HCT116 (cell line): ENCODE measurements at regions not wholly inside any gene's neighbourhood (a gene's known extent, or its start where the extent isn't known, plus 50 kb on each side); places are given as distances from the start of the nearest gene placed in this dataset.

Source experiments
- ATAC-seq: fragments of 200-7000 bp; cut with Tn5 transposase; 2 replicates; pipeline ENCODE4 v1.9.1; 2020; ENCODE audit warnings: mild to moderate bottlenecking, moderate library complexity
- BruUV-seq: library from RNA; stranded (reverse); fragments of 400-500 nt; replicated peaks from 2 replicates; lab custom pipeline; 2021; lab: Mats Ljungman, UMichigan
- CTCF ChIA-PET: fragments of 300-600 bp; sonication (Branson Sonifier 250); formaldehyde crosslinking; loops from one replicate; lab custom pipeline; 2021; ENCODE audit warnings: antibody characterized with exemption; lab: Charles Lee
- POLR2A ChIA-PET: fragments of 300-600, 350-600 bp; sonication (Branson Sonifier 250); formaldehyde crosslinking; loops from one replicate; lab custom pipeline; 2021; ENCODE audit warnings: antibody characterized with exemption; lab: Charles Lee
- RAD21 ChIA-PET, 2 experiments: fragments of 300-600 bp; sonication (Branson Sonifier 250); formaldehyde crosslinking; loops; one replicate each; lab custom pipeline; 2023; ENCODE audit warnings: low total read pairs in 2 of 2; ENCODE audit not compliant: uncharacterized antibody in 2 of 2, unreplicated experiment in 2 of 2, low non-redundant PET in 1 of 2; lab: Charles Lee
- DNase-seq: peaks from one replicate; pipeline ENCODE4 v3.0.0-alpha.2; 2010; ENCODE audit warnings: low read depth, low spot score
- H2AFZ ChIP-seq: fragments of 200-600 bp; shearing (Covaris generic), sonication (generic); 2 replicates; pipeline ENCODE4 v1.6.1; 2017; ENCODE audit warnings: low read depth, mixed run types, mixed read lengths, antibody characterized with exemption, low read length; ENCODE audit not compliant: poor library complexity, severe bottlenecking
- H3K27ac ChIP-seq: 2 replicates; pipeline ENCODE4 v1.5.1; 2012; ENCODE audit warnings: low read depth, low read length
- H3K27me3 ChIP-seq: fragments of 200-600 bp; sonication (generic); 2 replicates; pipeline ENCODE4 v1.6.1; 2016; ENCODE audit warnings: mixed run types, low read length, mixed read lengths; ENCODE audit not compliant: insufficient read depth
- H3K36me3 ChIP-seq, 2 experiments: fragments of 200-500 bp in 1 of 2; fragments of 200-600 bp in 1 of 2; sonication (Bioruptor generic) in 1 of 2; sonication (generic) in 1 of 2; 2 replicates each; pipeline versions ENCODE4 v1.5.1 to v1.6.1; 2014 to 2016; ENCODE audit warnings: low read length in 2 of 2, inconsistent platforms in 1 of 2, mixed read lengths in 1 of 2, mixed run types in 1 of 2; ENCODE audit not compliant: insufficient read depth in 2 of 2, control insufficient read depth in 1 of 2
- H3K4me1 ChIP-seq, 2 experiments: fragments of 200-600 bp in 1 of 2; sonication (generic) in 1 of 2; 2 replicates each; pipeline versions ENCODE4 v1.5.1 to v1.6.1; 2012 to 2017; ENCODE audit warnings: low read length in 2 of 2, inconsistent platforms in 1 of 2, mild to moderate bottlenecking in 1 of 2, mixed read lengths in 1 of 2, mixed run types in 1 of 2, moderate library complexity in 1 of 2; ENCODE audit not compliant: insufficient read depth in 2 of 2, control insufficient read depth in 1 of 2
- H3K4me2 ChIP-seq: fragments of 200-600 bp; sonication (generic); 2 replicates; pipeline ENCODE4 v1.6.1; 2017; ENCODE audit warnings: mixed run types, low read length, mixed read lengths
- H3K4me3 ChIP-seq, 2 experiments: fragments of 200-600 bp in 1 of 2; sonication (generic) in 1 of 2; replicated peaks in 1 of 2; 2 replicates each; pipeline ENCODE4 v1.5.1; 2011 to 2016; ENCODE audit warnings: low read length in 2 of 2, control low read depth in 1 of 2, low read depth in 1 of 2, mild to moderate bottlenecking in 1 of 2, mixed read lengths in 1 of 2, mixed run types in 1 of 2
- H3K79me2 ChIP-seq: fragments of 200-600 bp; sonication (generic); 2 replicates; pipeline ENCODE4 v1.6.1; 2017; ENCODE audit warnings: mild to moderate bottlenecking, mixed run types, low read length, moderate library complexity, mixed read lengths; ENCODE audit not compliant: insufficient read depth
- H3K9ac ChIP-seq: fragments of 200-600 bp; sonication (generic); 2 replicates; pipeline ENCODE4 v1.6.1; 2016; ENCODE audit warnings: low read length, mixed read lengths
- H3K9me2 ChIP-seq: fragments of 200-600 bp; sonication (generic), shearing (Covaris generic); 2 replicates; pipeline ENCODE4 v1.6.1; 2017; ENCODE audit warnings: mixed run types, mild to moderate bottlenecking, moderate library complexity; ENCODE audit not compliant: insufficient read depth
- H3K9me3 ChIP-seq, 2 experiments: fragments of 200-500 bp in 1 of 2; fragments of 200-600 bp in 1 of 2; sonication (Bioruptor generic) in 1 of 2; sonication (generic) in 1 of 2; 2 replicates each; pipeline ENCODE4 v1.6.1; 2014 to 2017; ENCODE audit warnings: low read length in 2 of 2, mixed read lengths in 2 of 2, inconsistent platforms in 1 of 2, low read depth in 1 of 2, mild to moderate bottlenecking in 1 of 2, mixed run types in 1 of 2, moderate library complexity in 1 of 2; ENCODE audit not compliant: control insufficient read depth in 1 of 2, insufficient read depth in 1 of 2
- H4K20me1 ChIP-seq: fragments of 200-600 bp; sonication (generic), shearing (Covaris generic); 2 replicates; pipeline ENCODE4 v1.6.1; 2017; ENCODE audit warnings: mixed run types, mild to moderate bottlenecking, moderate library complexity; ENCODE audit not compliant: insufficient read depth
- CBX3 ChIP-seq: IDR thresholded peaks from 2 replicates; pipeline ENCODE4 v1.6.1; 2012; ENCODE audit warnings: low read depth
- EGR1 ChIP-seq: IDR thresholded peaks from 2 replicates; pipeline ENCODE4 v1.6.1; 2012; ENCODE audit warnings: low read depth
- ELF1 ChIP-seq: IDR thresholded peaks from 2 replicates; pipeline ENCODE4 v1.6.1; 2012; ENCODE audit warnings: low read depth, borderline replicate concordance
- EZH2 ChIP-seq: fragments of 200-600 bp; sonication (generic); IDR thresholded peaks from 2 replicates; pipeline ENCODE4 v1.6.1; 2017; ENCODE audit warnings: antibody characterized with exemption, mixed run types
- EZH2phosphoT487 ChIP-seq: fragments of 200-600 bp; IDR thresholded peaks from 2 replicates; pipeline ENCODE4 v1.6.1; 2018; ENCODE audit warnings: antibody characterized with exemption, borderline replicate concordance
- FOSL1 ChIP-seq: IDR thresholded peaks from 2 replicates; pipeline ENCODE4 v1.6.1; 2012; ENCODE audit warnings: low read depth
- JUND ChIP-seq: IDR thresholded peaks from 2 replicates; pipeline ENCODE4 v1.6.1; 2012
- POLR2A ChIP-seq: IDR thresholded peaks from 2 replicates; pipeline ENCODE4 v1.7.0; 2011; ENCODE audit warnings: borderline replicate concordance; ENCODE audit not compliant: insufficient read depth, insufficient read length; ENCODE audit errors: extremely low read depth
- POLR2AphosphoS5 ChIP-seq: IDR thresholded peaks from 2 replicates; pipeline ENCODE4 v1.6.1; 2011; ENCODE audit warnings: mild to moderate bottlenecking, low read depth, low read length, moderate library complexity
- RAD21 ChIP-seq: IDR thresholded peaks from 2 replicates; pipeline ENCODE4 v1.6.1; 2012; ENCODE audit warnings: low read depth, mild to moderate bottlenecking
- SIN3A ChIP-seq: IDR thresholded peaks from 2 replicates; pipeline ENCODE4 v1.6.1; 2012; ENCODE audit warnings: low read depth
- SP1 ChIP-seq: IDR thresholded peaks from 2 replicates; pipeline ENCODE4 v1.6.1; 2012; ENCODE audit warnings: low read depth
- SRF ChIP-seq: IDR thresholded peaks from 2 replicates; pipeline ENCODE4 v1.6.1; 2012; ENCODE audit warnings: low read depth
- TCF7L2 ChIP-seq: IDR thresholded peaks from 2 replicates; pipeline ENCODE4 v1.7.0; 2011; ENCODE audit warnings: borderline replicate concordance, inconsistent platforms; ENCODE audit not compliant: insufficient read depth, insufficient read length; ENCODE audit errors: extremely low read depth
- YY1 ChIP-seq: IDR thresholded peaks from 2 replicates; pipeline ENCODE4 v1.6.1; 2011; ENCODE audit warnings: low read length, low read depth, moderate library complexity, mild to moderate bottlenecking; ENCODE audit not compliant: insufficient replicate concordance; ENCODE audit errors: extremely low read depth
- ZFX ChIP-seq: fragments of 450-650 bp; IDR thresholded peaks from 2 replicates; pipeline ENCODE4 v1.6.1; 2017
- ZNF274 ChIP-seq: fragments of 200-500 bp; sonication (Bioruptor generic); IDR thresholded peaks from 2 replicates; pipeline ENCODE4 v1.6.1; 2014; ENCODE audit warnings: mild to moderate bottlenecking, low read depth, low read length, inconsistent platforms
- intact Hi-C: fragments of 100-400 bp; cut with micrococcal nuclease; formaldehyde crosslinking; loops from 2 replicates; pipeline ENCODE4 v1.10.0; 2022
- TF ChIP-seq, protein P1 (sequence below): IDR thresholded peaks from 2 replicates; pipeline ENCODE4 v1.6.1; 2012; ENCODE audit warnings: low read depth
- TF ChIP-seq, protein P2 (sequence below), 3 experiments: fragments of 200-600 bp in 1 of 3; sonication (generic) in 1 of 3; IDR thresholded peaks in 2 of 3; conservative IDR thresholded peaks in 1 of 3; 2 replicates each; pipeline ENCODE4 v1.5.1; 2012 to 2017; ENCODE audit warnings: low read depth in 2 of 3, low read length in 2 of 3, antibody characterized with exemption in 1 of 3, borderline replicate concordance in 1 of 3, control low read depth in 1 of 3, mild to moderate bottlenecking in 1 of 3, mixed read lengths in 1 of 3, mixed run types in 1 of 3, moderate library complexity in 1 of 3; ENCODE audit not compliant: insufficient read depth in 1 of 3
- TF ChIP-seq, protein P3 (sequence below): IDR thresholded peaks from 2 replicates; pipeline ENCODE4 v1.6.1; 2012

DNA sequence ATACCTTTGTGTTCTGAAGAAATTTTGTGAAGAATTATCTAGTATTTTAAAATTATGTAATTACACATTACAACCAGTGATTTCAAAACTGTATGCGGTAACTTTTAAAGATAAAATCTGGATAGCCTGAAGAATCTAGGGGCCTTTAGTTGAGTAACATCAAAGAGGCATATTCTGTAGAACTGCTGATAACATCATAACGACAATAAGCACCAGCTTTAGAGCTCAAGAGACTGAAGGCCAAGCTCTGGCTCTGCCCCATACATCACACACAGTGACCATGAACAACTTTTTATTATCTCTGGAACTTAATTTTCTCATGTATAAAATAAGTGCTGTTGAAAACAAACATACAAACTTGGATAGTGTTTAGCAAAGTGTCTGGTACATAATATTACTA is 121.1 kb upstream of the RHOBTB1 start:
- RAD21 ChIA-PET, result no interaction called here
- intact Hi-C loops, result no loop called here

More for the DNA sequence above, 121.1 kb upstream of the RHOBTB1 start:
- H3K4me2 ChIP-seq, result no peak overlapping the region
- ChIA-PET POLR2A (no interaction called here), CTCF (no interaction called here)
- no peak overlapping the region for H3K4me3 ChIP-seq
- ATAC-seq (no peak), DNase-seq (no peak)
- H2AFZ ChIP-seq, result no peak overlapping the region
- no peaks in the 10 kb centered on the region for H3K27me3 ChIP-seq
- no peaks in the 10 kb centered on the region for H4K20me1 ChIP-seq
- TF ChIP-seq FOSL1 (no peak), EGR1 (no peak), TCF7L2 (no peak), EZH2 (no peak), RAD21 (no peak), JUND (no peak), SP1 (no peak), YY1 (no peak), CBX3 (no peak), EZH2phosphoT487 (no peak), SIN3A (no peak), ZNF274 (no peak), ELF1 (no peak), POLR2AphosphoS5 (no peak), ZFX (no peak), SRF (no peak), POLR2A (no peak)
- TF ChIP-seq, protein P1, sequence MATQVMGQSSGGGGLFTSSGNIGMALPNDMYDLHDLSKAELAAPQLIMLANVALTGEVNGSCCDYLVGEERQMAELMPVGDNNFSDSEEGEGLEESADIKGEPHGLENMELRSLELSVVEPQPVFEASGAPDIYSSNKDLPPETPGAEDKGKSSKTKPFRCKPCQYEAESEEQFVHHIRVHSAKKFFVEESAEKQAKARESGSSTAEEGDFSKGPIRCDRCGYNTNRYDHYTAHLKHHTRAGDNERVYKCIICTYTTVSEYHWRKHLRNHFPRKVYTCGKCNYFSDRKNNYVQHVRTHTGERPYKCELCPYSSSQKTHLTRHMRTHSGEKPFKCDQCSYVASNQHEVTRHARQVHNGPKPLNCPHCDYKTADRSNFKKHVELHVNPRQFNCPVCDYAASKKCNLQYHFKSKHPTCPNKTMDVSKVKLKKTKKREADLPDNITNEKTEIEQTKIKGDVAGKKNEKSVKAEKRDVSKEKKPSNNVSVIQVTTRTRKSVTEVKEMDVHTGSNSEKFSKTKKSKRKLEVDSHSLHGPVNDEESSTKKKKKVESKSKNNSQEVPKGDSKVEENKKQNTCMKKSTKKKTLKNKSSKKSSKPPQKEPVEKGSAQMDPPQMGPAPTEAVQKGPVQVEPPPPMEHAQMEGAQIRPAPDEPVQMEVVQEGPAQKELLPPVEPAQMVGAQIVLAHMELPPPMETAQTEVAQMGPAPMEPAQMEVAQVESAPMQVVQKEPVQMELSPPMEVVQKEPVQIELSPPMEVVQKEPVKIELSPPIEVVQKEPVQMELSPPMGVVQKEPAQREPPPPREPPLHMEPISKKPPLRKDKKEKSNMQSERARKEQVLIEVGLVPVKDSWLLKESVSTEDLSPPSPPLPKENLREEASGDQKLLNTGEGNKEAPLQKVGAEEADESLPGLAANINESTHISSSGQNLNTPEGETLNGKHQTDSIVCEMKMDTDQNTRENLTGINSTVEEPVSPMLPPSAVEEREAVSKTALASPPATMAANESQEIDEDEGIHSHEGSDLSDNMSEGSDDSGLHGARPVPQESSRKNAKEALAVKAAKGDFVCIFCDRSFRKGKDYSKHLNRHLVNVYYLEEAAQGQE, result no peak
- TF ChIP-seq, protein P2, sequence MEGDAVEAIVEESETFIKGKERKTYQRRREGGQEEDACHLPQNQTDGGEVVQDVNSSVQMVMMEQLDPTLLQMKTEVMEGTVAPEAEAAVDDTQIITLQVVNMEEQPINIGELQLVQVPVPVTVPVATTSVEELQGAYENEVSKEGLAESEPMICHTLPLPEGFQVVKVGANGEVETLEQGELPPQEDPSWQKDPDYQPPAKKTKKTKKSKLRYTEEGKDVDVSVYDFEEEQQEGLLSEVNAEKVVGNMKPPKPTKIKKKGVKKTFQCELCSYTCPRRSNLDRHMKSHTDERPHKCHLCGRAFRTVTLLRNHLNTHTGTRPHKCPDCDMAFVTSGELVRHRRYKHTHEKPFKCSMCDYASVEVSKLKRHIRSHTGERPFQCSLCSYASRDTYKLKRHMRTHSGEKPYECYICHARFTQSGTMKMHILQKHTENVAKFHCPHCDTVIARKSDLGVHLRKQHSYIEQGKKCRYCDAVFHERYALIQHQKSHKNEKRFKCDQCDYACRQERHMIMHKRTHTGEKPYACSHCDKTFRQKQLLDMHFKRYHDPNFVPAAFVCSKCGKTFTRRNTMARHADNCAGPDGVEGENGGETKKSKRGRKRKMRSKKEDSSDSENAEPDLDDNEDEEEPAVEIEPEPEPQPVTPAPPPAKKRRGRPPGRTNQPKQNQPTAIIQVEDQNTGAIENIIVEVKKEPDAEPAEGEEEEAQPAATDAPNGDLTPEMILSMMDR (IDR thresholded peaks at IDR 0.05 in 2 of 3, conservative IDR thresholded peaks at IDR 0.05 in 1 of 3; ENCODE audit: borderline replicate concordance in 1 of 3, insufficient read depth in 1 of 3, low read depth in 2 of 3, low read length in 2 of 3), result no peak
- TF ChIP-seq, protein P3, sequence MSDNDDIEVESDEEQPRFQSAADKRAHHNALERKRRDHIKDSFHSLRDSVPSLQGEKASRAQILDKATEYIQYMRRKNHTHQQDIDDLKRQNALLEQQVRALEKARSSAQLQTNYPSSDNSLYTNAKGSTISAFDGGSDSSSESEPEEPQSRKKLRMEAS, result no peak
- no TSS peak for BruUV-seq
- H3K79me2 ChIP-seq, result no peaks in the 10 kb centered on the region
- no peaks in the 10 kb centered on the region for H3K4me1 ChIP-seq
- H3K27ac ChIP-seq, result no peak overlapping the region
- no peak overlapping the region for H3K9ac ChIP-seq
- H3K9me2 ChIP-seq, result no peaks in the 10 kb centered on the region
- no peaks in the 10 kb centered on the region for H3K36me3 ChIP-seq
- no peaks in the 10 kb centered on the region for H3K9me3 ChIP-seq
